HK-2 (cell line): ENCODE measurements at regions not wholly inside any gene's neighbourhood (a gene's known extent, or its start where the extent isn't known, plus 50 kb on each side); places are given as distances from the start of the nearest gene placed in this dataset.
"Not testable (repeated sequence)": the region's sequence is repeated elsewhere in the genome, so short reads cannot be mapped to it uniquely, and the experiment has no call there.

Experiments used
- DNase-seq: peaks from one replicate; pipeline ENCODE4 v3.0.0-alpha.2; 2018; ENCODE audit not compliant: unreplicated experiment

- DNase-seq = no peak
Measured at GRCh38 chr2:235399895-235400294, 93.9 kb upstream of the AGAP1 start.

GRCh38 chr2:235402422-235402821, 91.4 kb upstream of the AGAP1 start:
- no peak for DNase-seq

- no peak for DNase-seq
Measured at GRCh38 chr2:235405612-235406361, 88.1 kb upstream of the AGAP1 start.

- no peak for DNase-seq
Measured at GRCh38 chr2:235406430-235406829, 87.4 kb upstream of the AGAP1 start.

- DNase-seq = no peak
Measured at GRCh38 chr2:235411905-235412485, 81.8 kb upstream of the AGAP1 start.

- no peak for DNase-seq
Measured at GRCh38 chr2:235413064-235413463, 80.8 kb upstream of the AGAP1 start.

- no peak for DNase-seq
Measured at GRCh38 chr2:235414422-235414821, 79.4 kb upstream of the AGAP1 start.

GRCh38 chr2:235416858-235417499, 76.9 kb upstream of the AGAP1 start:
- DNase-seq = peak; percentile 8

- no peak for DNase-seq
Measured at GRCh38 chr2:235418918-235419317, 74.9 kb upstream of the AGAP1 start.

- DNase-seq = no peak
Measured at GRCh38 chr2:235419996-235420395, 73.8 kb upstream of the AGAP1 start.

- DNase-seq = no peak
Measured at GRCh38 chr2:235421618-235422017, 72.2 kb upstream of the AGAP1 start.

- DNase-seq = no peak
Measured at GRCh38 chr2:235430366-235431083, 63.3 kb upstream of the AGAP1 start.

GRCh38 chr2:235432741-235433520, 60.9 kb upstream of the AGAP1 start:
- DNase-seq = no peak

- no peak for DNase-seq
Measured at GRCh38 chr2:235433860-235434259, 60.0 kb upstream of the AGAP1 start.

- no peak for DNase-seq
Measured at GRCh38 chr2:235439959-235440662, 53.7 kb upstream of the AGAP1 start.

- DNase-seq = not testable (repeated sequence)
Measured at GRCh38 chr2:235443580-235443979, 50.3 kb upstream of the AGAP1 start.
